ENCODE measurements at regions not wholly inside any gene's neighbourhood (a gene's known extent, or its start where the extent isn't known, plus 50 kb on each side); places are given as distances from the start of the nearest gene placed in this dataset.

- TF ChIP-seq SKIL (IDR thresholded peaks at IDR 0.05; ENCODE audit: low read depth, poor library complexity, severe bottlenecking) = no peak
These were observed 792.0 kb downstream of the ETS1 start (continued) for GRCh38 chr11:127795326-127795725.

- ChIA-PET POLR2A (no interaction called here), RAD21 (ENCODE audit: unreplicated experiment) (no interaction called here)
- no peak for FAIRE-seq
- no peak for TF ChIP-seq PAX5 (IDR thresholded peaks at IDR 0.05; ENCODE audit: borderline replicate concordance, low read depth, low read length)
- no peak for TF ChIP-seq SMAD1 (IDR thresholded peaks at IDR 0.05; ENCODE audit: low read depth, partially characterized antibody)
- no peak for TF ChIP-seq E4F1 (IDR thresholded peaks at IDR 0.05; ENCODE audit: borderline replicate concordance, partially characterized antibody)
- no peak for TF ChIP-seq ATF3 (IDR thresholded peaks at IDR 0.05; ENCODE audit: borderline replicate concordance, extremely low read depth, low read depth, low read length)
- no peak for TF ChIP-seq IRF5 (IDR thresholded peaks at IDR 0.05; ENCODE audit: borderline replicate concordance)
- no peak for TF ChIP-seq ZNF274 (IDR thresholded peaks at IDR 0.05; ENCODE audit: insufficient read depth, insufficient read length)
- no peak for TF ChIP-seq SMC3 (IDR thresholded peaks at IDR 0.05; ENCODE audit: borderline replicate concordance, low read length)
- no peak for TF ChIP-seq CEBPB (IDR thresholded peaks at IDR 0.05; ENCODE audit: borderline replicate concordance in 1 of 2, low read depth in 2 of 2, low read length in 2 of 2)
- no peak for TF ChIP-seq ZNF592 (IDR thresholded peaks at IDR 0.05)
- no peak for TF ChIP-seq ETV6 (conservative IDR thresholded peaks at IDR 0.05 in 1 of 2, IDR thresholded peaks at IDR 0.05 in 1 of 2; ENCODE audit: borderline replicate concordance in 1 of 2, low read depth in 1 of 2)
These were observed 791.3 kb upstream of the KIRREL3 start for GRCh38 chr11:127791844-127792243.

More at GRCh38 chr11:127791844-127792243, 791.3 kb upstream of the KIRREL3 start:
- Histone ChIP-seq H3K36me3 (ENCODE audit: control insufficient read depth in 2 of 2, insufficient read depth in 2 of 2, low read length in 1 of 2) (no peaks in the 10 kb centered on the region), H3K27me3 (replicated peaks in 1 of 2; ENCODE audit: control insufficient read depth in 2 of 2, insufficient read depth in 2 of 2, low read length in 1 of 2) (no peaks in the 10 kb centered on the region), H3K4me3 (no peak overlapping the region), H3K4me1 (ENCODE audit: control insufficient read depth, insufficient read depth, low read length) (no peaks in the 10 kb centered on the region), H3K79me2 (ENCODE audit: control insufficient read depth, insufficient read depth, low read length) (no peaks in the 10 kb centered on the region), H3K4me2 (ENCODE audit: control insufficient read depth, insufficient read depth) (no peak overlapping the region), H2AFZ (ENCODE audit: control insufficient read depth, low read depth, low read length) (no peak overlapping the region), H3K27ac (ENCODE audit: control insufficient read depth, insufficient read depth) (no peak overlapping the region), H4K20me1 (ENCODE audit: control insufficient read depth, insufficient read depth) (no peaks in the 10 kb centered on the region), H3K9ac (ENCODE audit: control insufficient read depth, insufficient read depth, low read length) (no peak overlapping the region), H3K9me3 (replicated peaks; ENCODE audit: control insufficient read depth, insufficient read depth, low read length) (no peaks in the 10 kb centered on the region)
- ChIA-PET CTCF (no interaction called here), SMC1A (ENCODE audit: uncharacterized antibody, unreplicated experiment) (no interaction called here)
- intact Hi-C loops (cut with micrococcal nuclease; ENCODE audit: unreplicated experiment) = no loop called here
- DNase-seq (ENCODE audit: low read depth, low spot score) (no peak), ATAC-seq (no peak)
- 20% methylated on average over 7 of the region's 7 CpGs for WGBS (ENCODE audit: insufficient coverage, insufficient replicate concordance, low lambda C conversion rate, missing lambda C conversion rate)
- no TSS peak for BruUV-seq (replicated peaks)
- in situ Hi-C loops (cut with MboI) = no loop called here

All from GM12878 (cell line).